Gastrocnemius medialis (tissue), 4 donors: ENCODE measurements at regions not wholly inside any gene's neighbourhood (a gene's known extent, or its start where the extent isn't known, plus 50 kb on each side); places are given as distances from the start of the nearest gene placed in this dataset.

ENCODE experiments used
- POLR2A ChIP-seq, 2 donors: fragments of 450-650 bp; IDR thresholded peaks; one replicate each; pipeline ENCODE4 v1.6.1; 2017; ENCODE audit warnings: antibody characterized with exemption in 2 of 2, mild to moderate bottlenecking in 2 of 2, moderate library complexity in 2 of 2
- TF ChIP-seq, protein P1 (sequence below), 5 experiments: fragments of 450-650 bp in 3 of 5; fragments of 200-600 bp in 2 of 5; sonication (generic) in 2 of 5; IDR thresholded peaks in 4 of 5; conservative IDR thresholded peaks in 1 of 5; 1 replicate in 4 of 5; 2 replicates in 1 of 5; pipeline ENCODE4 v1.5.1; 2016 to 2019; ENCODE audit warnings: antibody characterized with exemption in 5 of 5, mild to moderate bottlenecking in 3 of 5, moderate library complexity in 3 of 5

DNA sequence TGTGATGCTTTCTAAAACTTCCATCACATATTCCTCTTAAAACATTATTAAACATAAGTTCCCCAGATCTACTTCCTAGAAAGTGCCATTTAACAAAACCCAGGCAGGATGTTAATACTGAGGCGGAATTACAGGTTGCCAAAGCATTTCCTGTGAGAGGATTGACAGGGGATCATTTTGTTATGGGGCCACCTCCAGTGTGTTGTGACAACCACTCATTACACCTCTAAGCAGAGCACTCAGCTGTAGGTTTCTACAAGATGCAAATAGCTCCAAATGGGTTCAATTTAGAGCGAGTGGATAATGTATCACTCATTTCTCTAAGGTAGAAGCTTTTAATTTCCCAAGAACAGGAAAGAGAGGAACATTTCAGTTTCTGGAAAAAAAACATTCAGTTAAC, 1429.5 kb upstream of the ACVR2A start:
- TF ChIP-seq, protein P1, sequence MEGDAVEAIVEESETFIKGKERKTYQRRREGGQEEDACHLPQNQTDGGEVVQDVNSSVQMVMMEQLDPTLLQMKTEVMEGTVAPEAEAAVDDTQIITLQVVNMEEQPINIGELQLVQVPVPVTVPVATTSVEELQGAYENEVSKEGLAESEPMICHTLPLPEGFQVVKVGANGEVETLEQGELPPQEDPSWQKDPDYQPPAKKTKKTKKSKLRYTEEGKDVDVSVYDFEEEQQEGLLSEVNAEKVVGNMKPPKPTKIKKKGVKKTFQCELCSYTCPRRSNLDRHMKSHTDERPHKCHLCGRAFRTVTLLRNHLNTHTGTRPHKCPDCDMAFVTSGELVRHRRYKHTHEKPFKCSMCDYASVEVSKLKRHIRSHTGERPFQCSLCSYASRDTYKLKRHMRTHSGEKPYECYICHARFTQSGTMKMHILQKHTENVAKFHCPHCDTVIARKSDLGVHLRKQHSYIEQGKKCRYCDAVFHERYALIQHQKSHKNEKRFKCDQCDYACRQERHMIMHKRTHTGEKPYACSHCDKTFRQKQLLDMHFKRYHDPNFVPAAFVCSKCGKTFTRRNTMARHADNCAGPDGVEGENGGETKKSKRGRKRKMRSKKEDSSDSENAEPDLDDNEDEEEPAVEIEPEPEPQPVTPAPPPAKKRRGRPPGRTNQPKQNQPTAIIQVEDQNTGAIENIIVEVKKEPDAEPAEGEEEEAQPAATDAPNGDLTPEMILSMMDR (IDR thresholded peaks at IDR 0.05 in 4 of 5, conservative IDR thresholded peaks at IDR 0.05 in 1 of 5) = no peak
- no peak for TF ChIP-seq POLR2A (IDR thresholded peaks at IDR 0.05)
